ENCODE measurements at regions not wholly inside any gene's neighbourhood (a gene's known extent, or its start where the extent isn't known, plus 50 kb on each side); places are given as distances from the start of the nearest gene placed in this dataset.

GRCh38 chr13:33514362-33514761 is 228.8 kb upstream of the STARD13 start:
- H3K36me3 ChIP-seq = no peaks in the 10 kb centered on the region
- no peak overlapping the region for H3K4me3 ChIP-seq
- no peaks in the 10 kb centered on the region for H3K27me3 ChIP-seq
- TF ChIP-seq POLR2AphosphoS5 (IDR thresholded peaks at IDR 0.05) = no peak
- no peak for TF ChIP-seq EP300 (IDR thresholded peaks at IDR 0.05)
- no peak for TF ChIP-seq POLR2A (IDR thresholded peaks at IDR 0.05; ENCODE audit: low read depth)
- TF ChIP-seq, protein P1, sequence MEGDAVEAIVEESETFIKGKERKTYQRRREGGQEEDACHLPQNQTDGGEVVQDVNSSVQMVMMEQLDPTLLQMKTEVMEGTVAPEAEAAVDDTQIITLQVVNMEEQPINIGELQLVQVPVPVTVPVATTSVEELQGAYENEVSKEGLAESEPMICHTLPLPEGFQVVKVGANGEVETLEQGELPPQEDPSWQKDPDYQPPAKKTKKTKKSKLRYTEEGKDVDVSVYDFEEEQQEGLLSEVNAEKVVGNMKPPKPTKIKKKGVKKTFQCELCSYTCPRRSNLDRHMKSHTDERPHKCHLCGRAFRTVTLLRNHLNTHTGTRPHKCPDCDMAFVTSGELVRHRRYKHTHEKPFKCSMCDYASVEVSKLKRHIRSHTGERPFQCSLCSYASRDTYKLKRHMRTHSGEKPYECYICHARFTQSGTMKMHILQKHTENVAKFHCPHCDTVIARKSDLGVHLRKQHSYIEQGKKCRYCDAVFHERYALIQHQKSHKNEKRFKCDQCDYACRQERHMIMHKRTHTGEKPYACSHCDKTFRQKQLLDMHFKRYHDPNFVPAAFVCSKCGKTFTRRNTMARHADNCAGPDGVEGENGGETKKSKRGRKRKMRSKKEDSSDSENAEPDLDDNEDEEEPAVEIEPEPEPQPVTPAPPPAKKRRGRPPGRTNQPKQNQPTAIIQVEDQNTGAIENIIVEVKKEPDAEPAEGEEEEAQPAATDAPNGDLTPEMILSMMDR (IDR thresholded peaks at IDR 0.05) = no peak
- DNase-seq (ENCODE audit: extremely low spot score) = no peak
- peaks cover 14 to 36% (median 22%) of the 10 kb centered on the region in 4 donors for H3K4me1 ChIP-seq
- intact Hi-C loops (cut with DNase I) = no loop called here
- no peaks in the 10 kb centered on the region for H3K9me3 ChIP-seq
- H3K27ac ChIP-seq (replicated peaks in 1 of 4) = no peak overlapping the region
- WGBS = 95% methylated on average over 4 of the region's 4 CpGs

DNA sequence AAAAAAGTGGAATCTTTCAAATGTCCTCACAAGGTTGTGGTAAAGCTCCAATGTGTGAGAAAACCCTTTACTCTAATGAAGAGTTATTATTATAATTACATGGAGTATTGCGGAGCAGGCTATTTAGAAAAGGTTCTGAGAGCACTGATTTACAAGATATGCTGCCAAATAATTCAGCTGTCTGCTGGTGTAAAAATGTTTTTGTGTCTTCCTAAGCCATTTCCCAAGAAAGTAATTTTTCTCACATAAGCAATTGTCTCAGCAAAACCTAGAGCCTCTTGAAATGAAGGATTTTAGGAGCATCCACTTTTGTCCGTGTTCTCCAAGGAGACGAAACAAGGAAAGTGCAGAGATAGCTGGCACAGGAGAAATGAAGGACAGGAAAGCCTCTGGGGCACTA is 229.6 kb upstream of the STARD13 start:
- intact Hi-C loops (cut with DNase I) = no loop called here
- Histone ChIP-seq H3K27me3 (no peaks in the 10 kb centered on the region), H3K9me3 (no peaks in the 10 kb centered on the region), H3K4me1 (peaks cover 6 to 28% (median 14%) of the 10 kb centered on the region in 4 donors), H3K27ac (replicated peaks in 1 of 4) (no peak overlapping the region), H3K4me3 (no peak overlapping the region), H3K36me3 (no peaks in the 10 kb centered on the region)
- DNase-seq (ENCODE audit: extremely low spot score) = no peak
- TF ChIP-seq EP300 (IDR thresholded peaks at IDR 0.05) = no peak
- WGBS = 84% methylated on average over 3 of the region's 3 CpGs

DNA sequence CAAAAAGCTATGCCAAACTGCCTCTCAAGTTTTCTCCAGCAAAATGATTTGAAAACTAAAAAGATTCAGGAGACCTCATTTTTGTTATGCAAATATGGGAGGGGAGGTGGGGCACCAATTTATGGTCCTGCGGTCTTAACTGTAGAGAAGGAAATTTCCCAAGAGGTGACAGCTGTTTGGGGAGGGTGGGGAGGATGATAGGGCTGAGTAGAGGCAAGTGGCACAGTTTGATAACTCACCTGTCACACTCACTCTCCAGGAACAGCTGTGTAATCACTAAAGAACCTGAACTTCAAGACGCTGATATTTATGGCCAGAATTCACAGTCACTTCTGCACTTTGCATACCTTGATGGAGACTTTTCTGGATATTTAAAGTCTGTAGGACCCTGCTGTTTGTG is 232.9 kb upstream of the STARD13 start:
- H3K36me3 ChIP-seq = no peaks in the 10 kb centered on the region
- H3K9me3 ChIP-seq = no peaks in the 10 kb centered on the region
- WGBS = 86% methylated on average over 2 of the region's 2 CpGs
- intact Hi-C loops (cut with DNase I) = no loop called here
- TF ChIP-seq POLR2A (IDR thresholded peaks at IDR 0.05; ENCODE audit: low read depth) (no peak), POLR2AphosphoS5 (IDR thresholded peaks at IDR 0.05) (no peak), EP300 (IDR thresholded peaks at IDR 0.05) (no peak)
- TF ChIP-seq, protein P1 (IDR thresholded peaks at IDR 0.05) = no peak
- no peaks in the 10 kb centered on the region for H3K27me3 ChIP-seq
- H3K4me1 ChIP-seq = peaks cover 0 to 32% (median 6%) of the 10 kb centered on the region in 4 donors
- H3K4me3 ChIP-seq = no peak overlapping the region
- DNase-seq (ENCODE audit: extremely low spot score) = no peak
- no peak overlapping the region for H3K27ac ChIP-seq (replicated peaks in 1 of 4)

- peaks cover 0 to 32% (median 15%) of the 10 kb centered on the region in 4 donors for H3K4me1 ChIP-seq
- no peak overlapping the region for H3K27ac ChIP-seq (replicated peaks in 1 of 4)
- H3K36me3 ChIP-seq = no peaks in the 10 kb centered on the region
- 79% methylated on average over 8 of the region's 8 CpGs for WGBS
- no peak overlapping the region for H3K4me3 ChIP-seq
- no peaks in the 10 kb centered on the region for H3K9me3 ChIP-seq
- no peaks in the 10 kb centered on the region for H3K27me3 ChIP-seq
- no peak for DNase-seq (ENCODE audit: extremely low spot score)
- intact Hi-C loops (cut with DNase I) = loop anchor here (10.0 kb wide), 1 partner anchor 285 kb away; no protein-coding TSS in a partner anchor
- no peak for TF ChIP-seq EP300 (IDR thresholded peaks at IDR 0.05)
- TF ChIP-seq POLR2AphosphoS5 (IDR thresholded peaks at IDR 0.05) = no peak
- TF ChIP-seq, protein P1 (IDR thresholded peaks at IDR 0.05) = no peak
- TF ChIP-seq POLR2A (IDR thresholded peaks at IDR 0.05; ENCODE audit: low read depth) = no peak
Observed at GRCh38 chr13:33519561-33520467, 234.3 kb upstream of the STARD13 start.

DNA sequence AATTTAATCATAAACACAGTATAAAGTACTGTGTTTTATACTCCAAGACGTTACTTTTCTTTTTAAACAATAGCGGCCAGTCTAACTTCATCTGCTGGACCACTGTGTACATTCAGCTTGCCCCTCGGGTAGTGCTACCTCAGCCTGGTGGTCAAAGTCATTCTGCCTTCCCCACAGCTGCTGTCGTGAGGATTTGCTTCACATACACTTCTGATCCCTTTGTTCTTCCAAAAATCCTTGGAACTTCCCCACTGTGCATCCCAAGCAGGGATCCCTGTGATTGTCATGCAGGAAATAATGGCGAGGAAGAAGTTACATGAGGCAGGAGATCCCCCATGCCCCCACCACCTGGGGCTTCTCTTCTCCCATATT is 234.9 kb upstream of the STARD13 start:
- no peak for DNase-seq (ENCODE audit: extremely low spot score)
- intact Hi-C loops (cut with DNase I) = loop anchor here (10.0 kb wide), 1 partner anchor 286 kb away; no protein-coding TSS in a partner anchor
- H3K27ac ChIP-seq (replicated peaks in 1 of 4) = no peak overlapping the region
- H3K4me3 ChIP-seq = no peak overlapping the region
- H3K27me3 ChIP-seq = no peaks in the 10 kb centered on the region
- TF ChIP-seq, protein P1 (IDR thresholded peaks at IDR 0.05) = no peak
- no peak for TF ChIP-seq POLR2AphosphoS5 (IDR thresholded peaks at IDR 0.05)
- no peak for TF ChIP-seq POLR2A (IDR thresholded peaks at IDR 0.05; ENCODE audit: low read depth)
- no peak for TF ChIP-seq EP300 (IDR thresholded peaks at IDR 0.05)
- H3K4me1 ChIP-seq = peaks cover 0 to 27% (median 19%) of the 10 kb centered on the region in 4 donors
- H3K36me3 ChIP-seq = no peaks in the 10 kb centered on the region
- 77% methylated on average over 5 of the region's 5 CpGs for WGBS
- no peaks in the 10 kb centered on the region for H3K9me3 ChIP-seq

All from esophagus muscularis mucosa (tissue), 4 donors.